A673 (cell line): ENCODE measurements at regions not wholly inside any gene's neighbourhood (a gene's known extent, or its start where the extent isn't known, plus 50 kb on each side); places are given as distances from the start of the nearest gene placed in this dataset.

Experiments used
- BruUV-seq: library from RNA; stranded (reverse); fragments of 400-500 nt; replicated peaks from 2 replicates; lab custom pipeline; 2021; lab: Mats Ljungman, UMichigan
- CTCF ChIA-PET: fragments of 300-600 bp; sonication (Branson Sonifier 250); formaldehyde crosslinking; loops from one replicate; lab custom pipeline; 2022; ENCODE audit warnings: antibody characterized with exemption; lab: Charles Lee
- POLR2A ChIA-PET: fragments of 300-600 bp; sonication (Branson Sonifier 250); formaldehyde crosslinking; loops from one replicate; lab custom pipeline; 2022; ENCODE audit warnings: antibody characterized with exemption; ENCODE audit not compliant: low non-redundant PET; lab: Charles Lee
- DNase-seq: peaks from one replicate; pipeline ENCODE4 v3.0.0-alpha.2; 2015; ENCODE audit warnings: low spot score
- H3K27ac ChIP-seq: fragments of 200-600 bp; sonication (generic); 2 replicates; pipeline ENCODE4 v1.5.1; 2016; ENCODE audit warnings: mixed run types, low read depth, mild to moderate bottlenecking, mixed read lengths, antibody characterized with exemption, low read length; ENCODE audit not compliant: poor library complexity, severe bottlenecking
- H3K27me3 ChIP-seq: fragments of 200-600 bp; sonication (generic); replicated peaks from 2 replicates; pipeline ENCODE4 v1.6.1; 2017; ENCODE audit warnings: mixed run types, low read depth, mild to moderate bottlenecking, mixed read lengths, antibody characterized with exemption, low read length; ENCODE audit not compliant: insufficient read depth, poor library complexity
- H3K36me3 ChIP-seq: fragments of 200-600 bp; sonication (generic); 2 replicates; pipeline ENCODE4 v1.6.1; 2016; ENCODE audit warnings: mixed run types, mild to moderate bottlenecking, mixed read lengths, antibody characterized with exemption, low read length; ENCODE audit not compliant: insufficient read depth, poor library complexity, severe bottlenecking
- H3K4me1 ChIP-seq: fragments of 200-600 bp; sonication (generic); 2 replicates; pipeline ENCODE4 v1.6.1; 2017; ENCODE audit warnings: mixed run types, mild to moderate bottlenecking, mixed read lengths, antibody characterized with exemption, low read length; ENCODE audit not compliant: insufficient read depth, poor library complexity, severe bottlenecking
- H3K4me3 ChIP-seq: fragments of 200-600 bp; sonication (generic); 2 replicates; pipeline ENCODE4 v1.5.1; 2016; ENCODE audit warnings: low read depth, mixed run types, mild to moderate bottlenecking, mixed read lengths, low read length; ENCODE audit not compliant: poor library complexity, severe bottlenecking
- H3K9me3 ChIP-seq: fragments of 200-600 bp; sonication (generic); 2 replicates; pipeline ENCODE4 v1.6.1; 2016; ENCODE audit warnings: mixed run types, low read depth, mild to moderate bottlenecking, mixed read lengths, antibody characterized with exemption, low read length; ENCODE audit not compliant: poor library complexity, severe bottlenecking
- CTCF ChIP-seq: fragments of 300-800, 200-600 bp; sonication (generic); conservative IDR thresholded peaks from 2 replicates; pipeline ENCODE4 v1.5.1; 2017; ENCODE audit warnings: low read depth, mild to moderate bottlenecking, antibody characterized with exemption, low read length, moderate library complexity, mixed read lengths
- EZH2 ChIP-seq: fragments of 200-600 bp; sonication (generic); IDR thresholded peaks from 2 replicates; pipeline ENCODE4 v1.6.1; 2017; ENCODE audit warnings: borderline replicate concordance, low read depth, mild to moderate bottlenecking, mixed read lengths, antibody characterized with exemption, low read length; ENCODE audit not compliant: poor library complexity, severe bottlenecking
- intact Hi-C: fragments of 100-400 bp; cut with micrococcal nuclease; formaldehyde crosslinking; loops from one replicate; pipeline ENCODE4 v1.10.0; 2022; ENCODE audit not compliant: unreplicated experiment

DNA sequence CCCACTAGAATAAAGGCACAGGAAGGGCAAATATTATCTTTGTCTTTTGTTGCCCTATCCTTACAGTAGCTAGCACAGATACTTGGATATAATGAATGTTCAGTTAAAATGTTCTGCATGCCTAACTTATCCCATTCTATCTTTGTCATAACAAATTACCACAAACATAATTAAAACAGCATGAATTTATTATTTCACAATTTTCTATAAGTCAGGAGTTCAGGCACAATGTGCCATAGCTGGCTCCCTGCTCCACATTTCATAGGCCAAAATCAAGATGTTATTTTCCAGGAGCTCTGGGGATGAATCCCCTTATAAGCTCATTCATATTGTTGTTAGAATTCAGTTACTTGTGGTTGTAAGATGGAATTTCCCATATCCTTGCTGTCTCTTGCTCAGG, 975.5 kb downstream of the IGSF11 start:
- DNase-seq, result no peak
- Histone ChIP-seq H3K27me3 (no peaks in the 10 kb centered on the region), H3K4me3 (no peak overlapping the region), H3K27ac (no peak overlapping the region), H3K4me1 (no peaks in the 10 kb centered on the region), H3K36me3 (no peaks in the 10 kb centered on the region), H3K9me3 (no peaks in the 10 kb centered on the region)
- POLR2A ChIA-PET, result no interaction called here
- intact Hi-C loops, result no loop called here
- no TSS peak for BruUV-seq
- TF ChIP-seq CTCF (no peak), EZH2 (no peak)
- CTCF ChIA-PET, result no interaction called here

DNA sequence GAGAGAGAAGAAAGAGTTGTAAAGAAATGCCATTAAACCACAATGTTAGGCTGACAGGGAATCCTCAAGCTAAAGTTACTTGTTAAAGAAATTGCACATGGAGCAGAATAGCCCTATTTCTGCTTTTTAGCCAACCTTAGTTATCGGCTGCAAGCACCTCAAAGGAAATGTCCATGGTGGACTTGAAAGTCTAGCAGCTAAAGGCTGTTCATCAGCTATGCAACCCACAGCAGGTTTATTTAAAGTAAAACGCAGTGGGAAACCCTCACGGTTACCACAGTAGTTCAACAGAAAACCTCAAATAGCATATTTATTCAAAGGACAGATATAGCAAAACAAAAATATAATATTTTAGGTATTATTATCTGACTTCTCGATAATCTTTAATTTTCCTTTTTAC, 967.2 kb downstream of the IGSF11 start:
- ChIA-PET CTCF (no interaction called here), POLR2A (no interaction called here)
- Histone ChIP-seq H3K27me3 (no peaks in the 10 kb centered on the region), H3K9me3 (peaks cover 3% of the 10 kb centered on the region), H3K4me1 (no peaks in the 10 kb centered on the region), H3K27ac (no peak overlapping the region), H3K36me3 (no peaks in the 10 kb centered on the region), H3K4me3 (no peak overlapping the region)
- no peak for TF ChIP-seq CTCF
- no peak for TF ChIP-seq EZH2
- BruUV-seq, result no TSS peak
- intact Hi-C loops, result no loop called here
- no peak for DNase-seq

DNA sequence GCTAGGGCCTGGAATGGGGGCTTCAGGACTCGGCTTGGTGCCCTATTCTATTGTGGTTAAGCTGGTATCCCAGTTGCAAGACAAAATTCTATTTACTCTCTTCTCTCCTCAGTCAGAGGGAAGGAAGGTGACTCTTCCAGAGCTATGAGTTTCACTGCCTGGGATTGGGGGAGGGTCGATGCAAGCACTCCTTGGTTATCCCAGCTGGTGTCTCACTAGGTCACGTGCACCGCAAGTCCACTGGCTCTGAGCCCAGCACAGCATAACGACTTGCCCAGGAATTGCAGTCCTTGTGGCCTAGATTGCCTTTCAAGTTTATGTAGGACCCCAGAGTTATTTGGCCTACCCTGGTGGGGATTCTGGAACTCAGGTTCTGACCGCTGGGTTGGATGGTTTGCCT, 958.8 kb downstream of the IGSF11 start:
- Histone ChIP-seq H3K9me3 (no peaks in the 10 kb centered on the region), H3K36me3 (no peaks in the 10 kb centered on the region), H3K4me3 (no peak overlapping the region), H3K4me1 (no peaks in the 10 kb centered on the region), H3K27ac (no peak overlapping the region), H3K27me3 (no peaks in the 10 kb centered on the region)
- BruUV-seq, result no TSS peak
- no peak for TF ChIP-seq EZH2
- no peak for TF ChIP-seq CTCF
- POLR2A ChIA-PET, result no interaction called here
- CTCF ChIA-PET, result no interaction called here
- intact Hi-C loops, result no loop called here
- DNase-seq, result peak; percentile 1
